GM19397 (cell line): ENCODE measurements at regions not wholly inside any gene's neighbourhood (a gene's known extent, or its start where the extent isn't known, plus 50 kb on each side); places are given as distances from the start of the nearest gene placed in this dataset.

Experiments used
- ATAC-seq: cut with Tn5 transposase; IDR thresholded peaks from one replicate; pipeline ENCODE4 v1.9.1; 2021; ENCODE audit warnings: mild to moderate bottlenecking, moderate library complexity; ENCODE audit not compliant: unreplicated experiment

DNA sequence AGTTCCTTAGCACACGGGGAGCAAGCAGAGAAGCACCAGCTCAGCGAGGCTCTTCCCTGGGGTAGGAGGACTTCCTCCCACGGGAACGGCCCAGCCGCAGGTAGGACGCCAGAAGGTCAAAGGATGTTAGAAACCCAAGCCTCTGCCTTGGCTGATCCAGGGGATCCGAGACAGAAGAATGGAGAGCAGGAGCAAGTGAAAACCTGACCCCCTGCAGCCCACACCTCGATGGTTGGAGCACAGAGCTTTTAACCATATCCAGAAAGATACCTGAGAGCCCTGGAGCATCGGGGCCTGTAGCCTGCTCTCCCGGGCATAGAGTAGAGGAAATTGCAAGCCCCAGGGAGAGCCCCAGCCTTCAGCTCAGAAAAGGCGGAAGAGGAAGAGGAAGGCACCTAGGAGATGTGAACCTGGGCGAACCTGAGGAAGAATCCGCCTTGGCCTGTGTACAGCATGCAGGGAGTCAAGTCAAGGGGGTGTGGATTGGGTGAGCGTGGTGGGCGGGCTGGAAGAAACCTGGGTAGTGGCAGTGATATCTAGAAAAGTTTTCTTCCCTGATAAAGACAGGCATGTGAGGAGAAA is 76.3 kb downstream of the PSMG1 start:
- ATAC-seq = no peak

GRCh38 chr21:39105836-39106235 is 77.4 kb downstream of the PSMG1 start:
- no peak for ATAC-seq

- no peak for ATAC-seq
Measured at GRCh38 chr21:39105341-39105765, 77.9 kb downstream of the PSMG1 start.

- no peak for ATAC-seq
Measured at GRCh38 chr21:39104911-39105310, 78.3 kb downstream of the PSMG1 start.

DNA sequence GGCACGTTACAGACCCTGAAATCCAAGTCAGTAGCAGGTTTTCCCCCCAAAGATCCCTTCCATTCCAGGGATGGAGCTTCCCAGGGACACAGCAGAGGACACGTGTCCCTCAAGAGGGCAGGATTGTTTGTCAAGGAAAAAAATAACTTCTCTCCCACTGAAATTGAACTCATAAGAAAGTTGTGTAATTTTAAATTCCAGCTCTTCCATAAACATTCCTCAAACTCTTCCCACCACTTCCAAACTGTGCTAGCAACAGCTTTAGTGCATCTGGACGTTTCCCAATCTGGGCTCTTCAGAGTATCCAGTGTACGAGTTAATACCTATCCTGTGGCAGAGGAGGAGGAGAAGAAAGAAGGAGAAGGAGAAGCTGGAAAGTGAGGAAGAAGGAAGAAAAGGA is 79.6 kb downstream of the PSMG1 start:
- no peak for ATAC-seq

DNA sequence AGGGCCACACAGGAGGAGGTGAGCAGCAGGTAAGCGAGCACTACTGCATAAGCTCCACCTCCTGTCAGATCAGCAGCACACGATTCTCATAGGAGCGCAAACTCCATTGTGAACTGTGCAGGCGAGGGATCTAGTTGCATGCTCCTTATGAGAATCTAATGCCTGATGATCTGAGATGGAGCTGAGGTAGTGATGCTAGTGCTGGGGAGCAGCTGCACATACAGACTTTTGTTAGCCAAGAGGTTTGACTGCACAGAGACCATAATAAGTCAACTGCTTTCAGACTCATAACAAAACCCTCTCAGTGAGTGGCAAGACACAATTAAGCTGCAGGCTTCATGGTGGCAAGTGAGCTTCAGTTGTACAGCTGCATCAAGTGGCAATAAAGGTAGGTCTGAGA is 83.4 kb downstream of the PSMG1 start:
- ATAC-seq = no peak

DNA sequence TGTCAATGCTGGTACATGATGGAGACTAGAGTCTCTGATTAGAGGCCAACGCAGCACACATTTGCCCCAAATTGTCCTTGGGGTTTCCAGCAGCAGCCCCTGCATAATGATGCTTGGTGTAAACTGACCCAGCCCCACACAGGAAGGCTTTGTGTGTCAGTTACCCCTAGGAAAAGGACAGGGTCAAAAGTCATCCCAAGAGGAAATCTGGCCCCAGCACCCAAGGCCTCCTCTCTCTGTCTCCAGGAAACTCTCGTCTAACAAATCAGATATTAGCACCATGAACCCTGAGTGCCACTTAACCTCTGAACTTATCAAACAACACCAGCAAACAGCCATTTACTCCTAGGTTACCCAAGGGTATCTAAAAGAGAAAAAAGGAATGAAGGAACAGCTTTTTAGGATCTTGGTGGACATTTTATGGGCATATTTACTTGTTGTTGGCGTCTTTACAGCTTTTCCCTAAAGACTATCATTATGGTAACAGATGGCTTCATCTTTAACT is 84.5 kb downstream of the PSMG1 start:
- no peak for ATAC-seq

DNA sequence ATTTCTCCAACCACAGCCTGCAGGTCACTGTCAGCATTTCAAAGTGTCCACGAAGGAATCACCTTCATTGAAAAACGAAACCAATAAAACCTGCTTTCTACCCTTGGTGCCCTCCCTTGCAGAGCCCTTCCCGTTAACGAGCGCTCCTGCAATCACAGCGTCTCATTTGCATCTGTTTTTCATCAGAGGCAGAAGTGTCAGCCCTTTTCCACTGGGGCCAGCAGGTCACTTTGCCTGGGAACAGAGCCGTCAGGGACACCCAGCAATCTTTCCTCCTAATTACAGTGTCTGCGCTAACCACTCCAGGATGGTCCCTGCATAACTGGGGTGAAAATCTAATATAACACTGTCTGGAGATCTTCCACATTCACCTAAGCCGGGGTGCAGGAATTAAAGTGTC is 85.3 kb downstream of the PSMG1 start:
- no peak for ATAC-seq

- no peak for ATAC-seq
Measured at GRCh38 chr21:39097335-39097861, 85.9 kb downstream of the PSMG1 start.

- ATAC-seq = no peak
Measured at GRCh38 chr21:39096754-39097153, 86.5 kb downstream of the PSMG1 start.

DNA sequence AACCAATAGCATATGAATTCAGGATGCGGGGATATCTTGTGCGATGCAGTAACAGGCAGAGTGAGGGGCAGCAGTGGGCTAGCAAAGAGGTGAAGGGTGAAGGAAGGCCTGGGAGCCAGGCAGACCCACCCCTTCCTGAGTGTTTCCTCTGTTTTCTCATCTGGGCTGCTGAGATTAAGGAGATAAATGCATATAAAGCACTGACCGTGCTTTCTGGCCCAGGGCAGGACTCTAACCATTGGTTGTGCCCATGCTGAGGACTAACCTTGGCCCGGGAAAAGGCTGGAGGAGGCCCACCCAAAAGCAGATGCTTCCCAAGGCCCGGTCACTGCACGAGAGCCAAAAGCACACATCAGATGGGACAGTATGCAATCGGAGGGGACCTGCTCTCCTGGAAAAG is 87.6 kb downstream of the PSMG1 start:
- no peak for ATAC-seq

DNA sequence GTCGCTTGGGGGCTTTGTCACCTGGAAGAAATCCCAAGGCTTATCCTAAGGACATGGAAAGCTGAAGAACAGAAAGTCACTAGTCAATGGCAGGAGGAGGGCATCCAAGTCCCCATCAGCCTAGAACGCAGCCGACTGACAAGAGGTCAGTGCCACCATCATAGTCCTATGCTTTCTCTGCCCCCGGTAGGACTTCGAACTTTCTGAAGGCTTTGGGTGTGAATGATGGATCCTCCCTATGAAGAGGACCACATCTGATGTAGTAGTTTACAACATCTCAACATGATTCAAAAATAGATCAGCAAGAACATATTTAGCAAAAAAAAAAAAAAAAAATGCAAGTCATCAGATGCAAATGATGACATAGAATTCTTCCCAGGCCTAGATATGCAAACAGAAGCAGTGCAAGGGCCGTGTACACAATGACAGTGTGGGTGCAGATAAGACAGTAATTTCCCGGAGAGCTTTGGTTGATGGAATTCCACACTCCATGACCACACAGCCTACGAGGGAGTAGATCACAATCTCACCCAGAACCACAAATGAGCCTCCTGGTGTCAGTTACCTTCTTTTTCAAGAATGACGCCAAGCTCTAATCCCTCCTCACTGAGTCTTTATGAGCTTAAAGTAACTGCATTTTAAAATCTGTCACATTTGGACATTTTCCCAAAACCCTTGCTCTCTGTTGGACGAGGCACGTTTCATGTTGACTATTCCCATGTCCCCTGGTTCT is 88.2 kb downstream of the PSMG1 start:
- no peak for ATAC-seq

DNA sequence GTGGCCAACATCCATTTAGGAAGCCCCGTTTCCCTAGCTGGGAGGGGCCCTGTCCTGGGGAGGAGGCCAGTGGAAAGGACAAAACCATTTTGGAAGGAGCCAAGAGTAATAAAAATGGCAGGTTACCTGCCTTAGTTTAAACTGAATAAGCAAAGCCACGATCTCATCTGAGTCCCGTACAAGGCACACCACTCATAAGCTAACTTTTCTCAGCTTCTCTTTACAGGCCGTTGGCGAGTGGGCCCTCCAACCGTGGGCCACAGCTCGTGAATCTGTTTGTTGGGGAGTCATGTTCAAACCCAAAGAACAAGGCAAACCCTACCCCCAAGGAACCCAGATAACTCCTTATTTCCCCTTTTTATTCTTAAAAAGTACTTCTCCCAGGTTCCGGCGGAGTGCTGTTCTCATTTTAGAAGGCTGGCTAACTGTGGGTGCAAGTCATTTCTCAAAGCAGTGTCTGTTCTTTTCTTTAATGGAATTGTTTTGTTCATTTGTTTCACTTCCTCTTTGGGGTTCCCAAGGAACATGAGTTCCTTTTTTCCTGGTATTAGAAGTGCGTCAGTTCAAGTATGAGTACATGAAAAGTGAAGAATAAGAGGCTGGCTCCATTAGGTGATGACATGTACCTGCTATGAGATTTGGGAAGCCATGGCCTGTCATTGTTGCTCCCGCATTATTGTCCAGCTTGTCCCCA is 89.0 kb downstream of the PSMG1 start:
- ATAC-seq = no peak

DNA sequence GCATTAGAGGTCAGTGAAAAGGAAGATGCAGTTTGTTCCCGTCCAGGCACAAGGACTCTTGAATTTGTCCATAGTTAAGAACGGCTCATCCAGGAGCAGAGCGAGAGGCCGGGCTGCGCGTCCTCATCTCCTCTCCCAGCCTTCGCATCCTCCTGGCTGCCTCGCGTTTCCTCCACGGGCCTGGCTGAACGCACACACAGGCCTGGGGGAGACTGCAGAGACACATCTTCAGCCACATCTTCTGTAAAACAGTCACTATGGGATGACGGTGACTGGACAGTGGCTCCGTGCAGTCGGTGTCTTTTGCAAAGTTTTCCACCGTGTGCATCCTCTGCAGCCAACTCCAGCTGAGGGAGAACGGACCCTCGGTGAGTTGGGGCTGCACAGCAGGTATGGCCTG is 89.7 kb downstream of the PSMG1 start:
- ATAC-seq = no peak

DNA sequence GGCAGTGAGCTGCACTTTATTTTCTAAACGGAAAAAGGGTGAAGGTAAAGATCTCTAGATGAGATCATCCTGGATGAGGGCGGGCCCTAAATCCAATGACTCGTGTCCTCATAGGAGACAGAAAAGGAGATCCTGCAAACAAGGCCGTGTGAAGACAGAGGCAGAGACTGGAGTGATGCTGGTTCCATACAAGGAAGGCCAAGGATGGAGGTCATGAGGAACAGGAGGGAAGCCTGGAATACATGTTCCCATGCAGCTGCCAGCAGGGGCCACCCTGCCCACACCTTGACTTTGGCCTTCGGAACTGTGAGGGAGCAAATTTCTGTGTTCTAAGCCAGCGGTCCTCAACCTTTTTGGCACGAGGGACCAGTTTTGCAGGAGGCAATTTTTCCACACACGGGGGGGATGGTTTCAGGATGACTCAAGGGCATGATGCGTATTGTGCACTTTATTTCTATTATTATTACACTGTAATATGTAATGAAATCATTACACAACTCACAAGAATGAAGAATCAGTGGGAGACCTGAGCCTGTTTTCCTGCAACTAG is 94.3 kb downstream of the PSMG1 start:
- no peak for ATAC-seq

- no peak for ATAC-seq
Measured at GRCh38 chr21:39088031-39088370, 95.2 kb downstream of the PSMG1 start.

GRCh38 chr21:39087238-39088030 is 95.8 kb downstream of the PSMG1 start:
- no peak for ATAC-seq

DNA sequence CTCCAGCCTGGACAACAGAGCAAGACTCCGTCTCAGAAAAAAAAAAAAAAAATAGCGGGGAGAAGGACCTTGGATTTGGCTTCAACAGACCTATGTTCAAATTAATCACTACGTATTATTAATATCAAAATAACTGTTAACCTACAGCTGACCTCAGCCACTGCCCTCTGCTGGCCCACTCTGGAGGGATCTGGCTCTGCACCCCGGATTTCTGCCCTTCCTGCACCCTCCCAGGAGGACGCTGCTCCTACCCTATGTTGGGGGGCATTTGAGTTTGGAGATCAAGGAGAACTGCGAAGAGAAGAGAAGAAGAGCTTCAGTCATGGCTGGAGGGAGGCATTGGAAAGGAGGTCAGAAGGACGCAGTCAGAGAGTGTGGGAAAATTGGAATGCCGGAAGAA is 96.7 kb downstream of the PSMG1 start:
- no peak for ATAC-seq

GRCh38 chr21:39085843-39086405 is 97.3 kb downstream of the PSMG1 start:
- ATAC-seq = no peak

DNA sequence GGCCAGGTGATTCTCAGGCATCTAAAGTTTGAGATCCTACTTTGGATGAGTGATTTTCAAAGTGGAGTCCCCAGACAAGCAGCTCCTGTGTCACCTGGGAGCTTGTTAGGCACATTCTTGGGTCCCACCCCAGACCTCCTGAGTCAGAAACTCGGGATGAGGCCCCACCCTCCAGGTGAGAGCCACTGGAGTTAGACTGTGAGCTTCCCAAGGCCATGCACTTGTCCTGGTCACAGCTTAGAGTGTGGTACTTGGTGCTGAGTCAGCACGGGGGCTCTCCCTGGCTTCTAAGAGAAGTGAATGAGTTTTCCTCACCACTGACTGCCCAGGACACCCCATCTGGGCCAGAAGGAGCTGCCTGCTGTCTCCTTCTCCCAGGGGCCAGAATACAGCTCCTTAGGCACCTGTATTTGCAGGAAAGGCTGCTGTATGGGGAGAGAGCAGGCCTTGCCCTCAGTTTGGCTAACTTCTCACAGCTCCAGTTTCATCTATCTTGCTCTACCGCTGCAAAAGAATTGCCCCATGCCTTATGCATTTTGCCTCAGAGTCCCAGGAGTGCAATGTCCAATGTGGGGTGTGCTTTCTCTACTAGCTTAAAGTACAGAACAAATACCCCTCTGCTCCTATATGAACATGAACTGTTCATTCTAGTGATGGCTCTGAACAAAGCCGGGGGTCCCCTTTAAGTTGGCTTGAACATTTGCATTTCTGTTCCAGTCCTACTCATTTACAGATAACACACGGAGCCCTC is 98.1 kb downstream of the PSMG1 start:
- ATAC-seq = no peak
